HL-60 (cell line): ENCODE measurements at regions not wholly inside any gene's neighbourhood (a gene's known extent, or its start where the extent isn't known, plus 50 kb on each side); places are given as distances from the start of the nearest gene placed in this dataset.

ENCODE experiments used
- POLR2AphosphoS5 ChIP-seq: IDR thresholded peaks from 2 replicates; pipeline ENCODE4 v1.6.1; 2012; ENCODE audit warnings: low read depth
- REST ChIP-seq: IDR thresholded peaks from 2 replicates; pipeline ENCODE4 v1.6.1; 2012; ENCODE audit warnings: low read depth; ENCODE audit not compliant: insufficient replicate concordance
- TF ChIP-seq, protein P1 (sequence below): IDR thresholded peaks from one replicate; pipeline ENCODE4 v1.5.1; 2011; ENCODE audit warnings: low read length, control low read depth, inconsistent platforms; ENCODE audit not compliant: insufficient read depth

- TF ChIP-seq, protein P1, sequence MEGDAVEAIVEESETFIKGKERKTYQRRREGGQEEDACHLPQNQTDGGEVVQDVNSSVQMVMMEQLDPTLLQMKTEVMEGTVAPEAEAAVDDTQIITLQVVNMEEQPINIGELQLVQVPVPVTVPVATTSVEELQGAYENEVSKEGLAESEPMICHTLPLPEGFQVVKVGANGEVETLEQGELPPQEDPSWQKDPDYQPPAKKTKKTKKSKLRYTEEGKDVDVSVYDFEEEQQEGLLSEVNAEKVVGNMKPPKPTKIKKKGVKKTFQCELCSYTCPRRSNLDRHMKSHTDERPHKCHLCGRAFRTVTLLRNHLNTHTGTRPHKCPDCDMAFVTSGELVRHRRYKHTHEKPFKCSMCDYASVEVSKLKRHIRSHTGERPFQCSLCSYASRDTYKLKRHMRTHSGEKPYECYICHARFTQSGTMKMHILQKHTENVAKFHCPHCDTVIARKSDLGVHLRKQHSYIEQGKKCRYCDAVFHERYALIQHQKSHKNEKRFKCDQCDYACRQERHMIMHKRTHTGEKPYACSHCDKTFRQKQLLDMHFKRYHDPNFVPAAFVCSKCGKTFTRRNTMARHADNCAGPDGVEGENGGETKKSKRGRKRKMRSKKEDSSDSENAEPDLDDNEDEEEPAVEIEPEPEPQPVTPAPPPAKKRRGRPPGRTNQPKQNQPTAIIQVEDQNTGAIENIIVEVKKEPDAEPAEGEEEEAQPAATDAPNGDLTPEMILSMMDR: no peak
- TF ChIP-seq POLR2AphosphoS5 (no peak), REST (no peak)
These were observed 1718.2 kb downstream of the EFNB2 start for GRCh38 chr13:104817271-104817670.
